ENCODE measurements at regions not wholly inside any gene's neighbourhood (a gene's known extent, or its start where the extent isn't known, plus 50 kb on each side); places are given as distances from the start of the nearest gene placed in this dataset.

DNA sequence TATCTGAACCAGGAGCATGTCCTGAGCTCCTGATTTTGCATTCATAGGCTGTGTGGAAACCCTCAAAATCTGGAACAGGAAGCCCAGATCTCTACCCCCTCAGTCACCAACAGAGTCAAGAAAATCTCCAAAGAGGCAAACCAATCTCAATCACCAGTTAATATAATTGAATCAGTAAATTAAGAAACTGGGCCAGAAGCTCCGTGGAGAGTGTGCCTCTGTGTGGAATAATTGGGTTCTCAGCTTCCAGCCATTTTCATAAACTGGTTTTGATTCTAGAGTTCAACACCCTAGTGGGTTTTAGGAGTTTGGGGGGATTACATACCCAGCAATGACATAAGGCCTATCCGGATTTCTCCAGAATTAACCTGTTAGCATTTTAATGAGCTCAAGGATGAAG, 362.9 kb downstream of the IRX2 start:
- Histone ChIP-seq H4K20me1 (ENCODE audit: insufficient read depth) (no peaks in the 10 kb centered on the region), H3K4me3 (ENCODE audit: low read length) (no peak overlapping the region), H3K9ac (ENCODE audit: low read length) (no peak overlapping the region), H3F3A (ENCODE audit: insufficient read depth, low read length, poor library complexity, severe bottlenecking) (no peaks in the 10 kb centered on the region), H3K4me2 (ENCODE audit: low read length) (no peak overlapping the region), H3K36me3 (ENCODE audit: insufficient read depth, low read length) (no peaks in the 10 kb centered on the region), H3K9me3 (ENCODE audit: low read length) (no peaks in the 10 kb centered on the region), H3K27me3 (ENCODE audit: insufficient read depth, low read depth, low read length) (no peaks in the 10 kb centered on the region), H3K27ac (ENCODE audit: low read length) (no peak overlapping the region), H3K9me2 (ENCODE audit: insufficient read depth, low read length) (no peaks in the 10 kb centered on the region), H2AFZ (ENCODE audit: low read depth, low read length) (no peak overlapping the region), H3K79me2 (replicated peaks; ENCODE audit: insufficient read depth, low read length) (no peaks in the 10 kb centered on the region)
- TF ChIP-seq EP300 (conservative IDR thresholded peaks at IDR 0.05; ENCODE audit: poor library complexity, severe bottlenecking) (no peak), SMC3 (conservative IDR thresholded peaks at IDR 0.05; ENCODE audit: poor library complexity) (no peak)

DNA sequence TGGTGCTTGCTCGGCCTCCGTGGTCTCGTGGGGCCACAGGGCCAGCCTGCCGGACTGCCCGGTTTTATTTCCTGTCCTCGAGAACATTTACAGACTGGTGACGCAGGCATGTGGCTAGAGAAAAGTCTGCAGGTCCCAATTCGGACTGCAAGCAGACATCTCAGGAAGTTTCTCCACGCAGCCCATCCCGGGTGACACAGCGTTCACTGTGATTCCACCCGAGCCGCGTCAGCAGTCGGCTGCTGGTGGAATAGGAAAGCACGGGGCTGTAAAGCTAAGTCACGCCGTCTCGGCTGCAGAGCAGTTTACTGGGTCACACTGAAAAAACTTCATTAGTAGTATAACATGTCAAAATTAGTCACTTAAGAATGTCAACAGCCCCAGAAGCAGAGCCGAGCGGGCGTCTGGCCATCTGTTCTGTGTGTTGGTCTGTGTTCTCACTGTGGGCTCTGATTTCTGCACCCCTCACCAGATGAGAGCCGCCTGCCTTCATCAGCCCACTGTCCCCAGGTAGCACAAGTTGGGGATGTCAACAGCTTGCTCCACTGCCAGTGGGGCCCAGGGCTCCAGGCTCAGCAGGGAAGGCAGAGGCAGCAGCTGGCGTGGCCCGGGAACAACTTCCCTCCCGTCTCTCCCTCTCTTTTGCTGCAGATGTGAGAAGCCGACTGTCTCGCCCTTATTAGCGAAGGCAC, 363.7 kb downstream of the IRX2 start:
- no peak overlapping the region for H3K9ac ChIP-seq (ENCODE audit: low read length)
- no peaks in the 10 kb centered on the region for H3K36me3 ChIP-seq (ENCODE audit: insufficient read depth, low read length)
- no peak overlapping the region for H3K4me3 ChIP-seq (ENCODE audit: low read length)
- no peaks in the 10 kb centered on the region for H3F3A ChIP-seq (ENCODE audit: insufficient read depth, low read length, poor library complexity, severe bottlenecking)
- H4K20me1 ChIP-seq (ENCODE audit: insufficient read depth): no peaks in the 10 kb centered on the region
- H3K79me2 ChIP-seq (replicated peaks; ENCODE audit: insufficient read depth, low read length): no peaks in the 10 kb centered on the region
- H3K9me3 ChIP-seq (ENCODE audit: low read length): no peaks in the 10 kb centered on the region
- no peak overlapping the region for H3K4me2 ChIP-seq (ENCODE audit: low read length)
- no peaks in the 10 kb centered on the region for H3K9me2 ChIP-seq (ENCODE audit: insufficient read depth, low read length)
- H3K27ac ChIP-seq (ENCODE audit: low read length): no peak overlapping the region
- H2AFZ ChIP-seq (ENCODE audit: low read depth, low read length): no peak overlapping the region
- TF ChIP-seq TAF1 (IDR thresholded peaks at IDR 0.05; ENCODE audit: low read depth) (no peak), CTCF (IDR thresholded peaks at IDR 0.05; ENCODE audit: poor library complexity, severe bottlenecking) (no peak), POLR2AphosphoS5 (IDR thresholded peaks at IDR 0.05) (no peak), MXI1 (conservative IDR thresholded peaks at IDR 0.05; ENCODE audit: poor library complexity, severe bottlenecking) (no peak), EP300 (conservative IDR thresholded peaks at IDR 0.05; ENCODE audit: poor library complexity, severe bottlenecking) (no peak), RAD21 (conservative IDR thresholded peaks at IDR 0.05) (no peak)
- TF ChIP-seq, protein P1, sequence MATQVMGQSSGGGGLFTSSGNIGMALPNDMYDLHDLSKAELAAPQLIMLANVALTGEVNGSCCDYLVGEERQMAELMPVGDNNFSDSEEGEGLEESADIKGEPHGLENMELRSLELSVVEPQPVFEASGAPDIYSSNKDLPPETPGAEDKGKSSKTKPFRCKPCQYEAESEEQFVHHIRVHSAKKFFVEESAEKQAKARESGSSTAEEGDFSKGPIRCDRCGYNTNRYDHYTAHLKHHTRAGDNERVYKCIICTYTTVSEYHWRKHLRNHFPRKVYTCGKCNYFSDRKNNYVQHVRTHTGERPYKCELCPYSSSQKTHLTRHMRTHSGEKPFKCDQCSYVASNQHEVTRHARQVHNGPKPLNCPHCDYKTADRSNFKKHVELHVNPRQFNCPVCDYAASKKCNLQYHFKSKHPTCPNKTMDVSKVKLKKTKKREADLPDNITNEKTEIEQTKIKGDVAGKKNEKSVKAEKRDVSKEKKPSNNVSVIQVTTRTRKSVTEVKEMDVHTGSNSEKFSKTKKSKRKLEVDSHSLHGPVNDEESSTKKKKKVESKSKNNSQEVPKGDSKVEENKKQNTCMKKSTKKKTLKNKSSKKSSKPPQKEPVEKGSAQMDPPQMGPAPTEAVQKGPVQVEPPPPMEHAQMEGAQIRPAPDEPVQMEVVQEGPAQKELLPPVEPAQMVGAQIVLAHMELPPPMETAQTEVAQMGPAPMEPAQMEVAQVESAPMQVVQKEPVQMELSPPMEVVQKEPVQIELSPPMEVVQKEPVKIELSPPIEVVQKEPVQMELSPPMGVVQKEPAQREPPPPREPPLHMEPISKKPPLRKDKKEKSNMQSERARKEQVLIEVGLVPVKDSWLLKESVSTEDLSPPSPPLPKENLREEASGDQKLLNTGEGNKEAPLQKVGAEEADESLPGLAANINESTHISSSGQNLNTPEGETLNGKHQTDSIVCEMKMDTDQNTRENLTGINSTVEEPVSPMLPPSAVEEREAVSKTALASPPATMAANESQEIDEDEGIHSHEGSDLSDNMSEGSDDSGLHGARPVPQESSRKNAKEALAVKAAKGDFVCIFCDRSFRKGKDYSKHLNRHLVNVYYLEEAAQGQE (IDR thresholded peaks at IDR 0.05; ENCODE audit: borderline replicate concordance): no peak
- no peaks in the 10 kb centered on the region for H3K27me3 ChIP-seq (ENCODE audit: insufficient read depth, low read depth, low read length)

GRCh38 chr5:2387250-2387633, 364.2 kb downstream of the IRX2 start:
- Histone ChIP-seq H3K9ac (ENCODE audit: low read length) (no peak overlapping the region), H3K27ac (ENCODE audit: low read length) (no peak overlapping the region), H3K9me2 (ENCODE audit: insufficient read depth, low read length) (no peaks in the 10 kb centered on the region), H3F3A (ENCODE audit: insufficient read depth, low read length, poor library complexity, severe bottlenecking) (no peaks in the 10 kb centered on the region), H3K36me3 (ENCODE audit: insufficient read depth, low read length) (no peaks in the 10 kb centered on the region), H4K20me1 (ENCODE audit: insufficient read depth) (no peaks in the 10 kb centered on the region), H2AFZ (ENCODE audit: low read depth, low read length) (no peak overlapping the region), H3K4me2 (ENCODE audit: low read length) (no peak overlapping the region), H3K9me3 (ENCODE audit: low read length) (no peaks in the 10 kb centered on the region), H3K79me2 (replicated peaks; ENCODE audit: insufficient read depth, low read length) (no peaks in the 10 kb centered on the region), H3K27me3 (ENCODE audit: insufficient read depth, low read depth, low read length) (no peaks in the 10 kb centered on the region), H3K4me3 (ENCODE audit: low read length) (no peak overlapping the region)
- no peak for TF ChIP-seq RAD21 (conservative IDR thresholded peaks at IDR 0.05)
- TF ChIP-seq TAF1 (IDR thresholded peaks at IDR 0.05; ENCODE audit: low read depth): no peak
- TF ChIP-seq EZH2 (IDR thresholded peaks at IDR 0.05; ENCODE audit: borderline replicate concordance, insufficient read depth, low read length, poor library complexity, severe bottlenecking): no peak
- no peak for TF ChIP-seq EP300 (conservative IDR thresholded peaks at IDR 0.05; ENCODE audit: poor library complexity, severe bottlenecking)
- TF ChIP-seq SMC3 (conservative IDR thresholded peaks at IDR 0.05; ENCODE audit: poor library complexity): no peak
- TF ChIP-seq CTCF (IDR thresholded peaks at IDR 0.05; ENCODE audit: poor library complexity, severe bottlenecking): no peak
- no peak for TF ChIP-seq MXI1 (conservative IDR thresholded peaks at IDR 0.05; ENCODE audit: poor library complexity, severe bottlenecking)
- TF ChIP-seq, protein P1 (IDR thresholded peaks at IDR 0.05; ENCODE audit: borderline replicate concordance): no peak
- TF ChIP-seq POLR2AphosphoS5 (IDR thresholded peaks at IDR 0.05): no peak

Data from neural cell (in vitro differentiated cells).